Smooth muscle cell (in vitro differentiated cells): ENCODE measurements at regions not wholly inside any gene's neighbourhood (a gene's known extent, or its start where the extent isn't known, plus 50 kb on each side); places are given as distances from the start of the nearest gene placed in this dataset.

ENCODE experiments used
- DNase-seq: peaks from one replicate; lab custom pipeline; 2025; ENCODE audit not compliant: unreplicated experiment; lab: John Stamatoyannopoulos, UW
- H2AFZ ChIP-seq: fragments of 200-600 bp; sonication (generic); 2 replicates; pipeline ENCODE4 v1.6.0; 2016; ENCODE audit warnings: antibody characterized with exemption, low read depth, mild to moderate bottlenecking
- H3F3A ChIP-seq: fragments of 200-600 bp; sonication (generic); 2 replicates; pipeline ENCODE4 v1.6.0; 2017; ENCODE audit warnings: antibody characterized with exemption, low read depth
- H3K27ac ChIP-seq: fragments of 200-600 bp; sonication (generic); 2 replicates; pipeline ENCODE4 v1.5.1; 2016; ENCODE audit warnings: low read depth, mild to moderate bottlenecking
- H3K27me3 ChIP-seq: fragments of 200-600 bp; sonication (generic); 2 replicates; pipeline ENCODE4 v1.6.1; 2016; ENCODE audit warnings: low read depth, mild to moderate bottlenecking
- H3K36me3 ChIP-seq: fragments of 200-600 bp; sonication (generic); 2 replicates; pipeline ENCODE4 v1.5.1; 2016; ENCODE audit warnings: low read depth
- H3K4me1 ChIP-seq: fragments of 200-600 bp; sonication (generic); 2 replicates; pipeline ENCODE4 v1.5.1; 2016; ENCODE audit warnings: low read depth
- H3K4me2 ChIP-seq: fragments of 200-600 bp; sonication (generic); 2 replicates; pipeline ENCODE4 v1.6.0; 2016; ENCODE audit warnings: mild to moderate bottlenecking
- H3K4me3 ChIP-seq: fragments of 200-600 bp; sonication (generic); 2 replicates; pipeline ENCODE4 v1.5.1; 2016; ENCODE audit warnings: mild to moderate bottlenecking
- H3K79me2 ChIP-seq: fragments of 200-600 bp; sonication (generic); 2 replicates; pipeline ENCODE4 v1.6.0; 2016; ENCODE audit warnings: low read depth, mild to moderate bottlenecking
- H3K9ac ChIP-seq: fragments of 200-600 bp; sonication (generic); 2 replicates; pipeline ENCODE4 v1.6.0; 2016; ENCODE audit warnings: low read depth
- H3K9me3 ChIP-seq: fragments of 200-600 bp; sonication (generic); replicated peaks from 2 replicates; pipeline ENCODE4 v1.5.1; 2016; ENCODE audit warnings: low read depth
- H4K20me1 ChIP-seq: fragments of 200-600 bp; sonication (generic); 2 replicates; pipeline ENCODE4 v1.6.0; 2016; ENCODE audit warnings: low read depth
- CTCF ChIP-seq: fragments of 200-600 bp; sonication (generic); IDR thresholded peaks from 2 replicates; pipeline ENCODE4 v1.5.1; 2017; ENCODE audit warnings: borderline replicate concordance, mild to moderate bottlenecking, antibody characterized with exemption; ENCODE audit not compliant: insufficient read depth, poor library complexity, severe bottlenecking
- WGBS: methylation state at CpG from one replicate; pipeline ENCODE4 v1.1.7; 2016; ENCODE audit warnings: low lambda C conversion rate; 5-methylcytosine and 5-hydroxymethylcytosine counted together

- Histone ChIP-seq H3K4me2 (no peak overlapping the region), H3K4me3 (no peak overlapping the region), H3K4me1 (no peaks in the 10 kb centered on the region), H3K9ac (no peak overlapping the region), H3K27ac (no peak overlapping the region), H3K9me3 (no peaks in the 10 kb centered on the region), H3K27me3 (peaks cover 5% of the 10 kb centered on the region), H4K20me1 (no peaks in the 10 kb centered on the region), H2AFZ (no peak overlapping the region), H3K36me3 (no peaks in the 10 kb centered on the region), H3F3A (no peaks in the 10 kb centered on the region), H3K79me2 (no peaks in the 10 kb centered on the region)
- no peak for DNase-seq
- WGBS, result 45% methylated on average over 2 of the region's 2 CpGs
- TF ChIP-seq CTCF, result no peak
Measured at GRCh38 chr9:105871540-105871939, 177.2 kb downstream of the TMEM38B start.

- H3K4me3 ChIP-seq, result no peak overlapping the region
- no peaks in the 10 kb centered on the region for H3K79me2 ChIP-seq
- no peaks in the 10 kb centered on the region for H3K4me1 ChIP-seq
- H3K27ac ChIP-seq, result no peak overlapping the region
- no peaks in the 10 kb centered on the region for H3K9me3 ChIP-seq
- peaks cover 5% of the 10 kb centered on the region for H3K27me3 ChIP-seq
- H2AFZ ChIP-seq, result no peak overlapping the region
- H4K20me1 ChIP-seq, result no peaks in the 10 kb centered on the region
- whole genome bisulfite sequencing, result 55% methylated on average over 3 of the region's 3 CpGs
- DNase-seq, result no peak
- H3K36me3 ChIP-seq, result no peaks in the 10 kb centered on the region
- H3K4me2 ChIP-seq, result no peak overlapping the region
- TF ChIP-seq CTCF, result no peak
- no peak overlapping the region for H3K9ac ChIP-seq
- H3F3A ChIP-seq, result no peaks in the 10 kb centered on the region
Measured at GRCh38 chr9:105873801-105874200, 179.5 kb downstream of the TMEM38B start.

- WGBS, result 100% methylated on average over 1 of the region's 1 CpG
- Histone ChIP-seq H3K27me3 (no peaks in the 10 kb centered on the region), H3K9me3 (no peaks in the 10 kb centered on the region), H3K4me3 (no peak overlapping the region), H4K20me1 (no peaks in the 10 kb centered on the region), H3K27ac (no peak overlapping the region), H3K4me2 (no peak overlapping the region), H3K9ac (no peak overlapping the region), H3K4me1 (no peaks in the 10 kb centered on the region), H3K79me2 (no peaks in the 10 kb centered on the region), H2AFZ (no peak overlapping the region), H3K36me3 (no peaks in the 10 kb centered on the region), H3F3A (no peaks in the 10 kb centered on the region)
- DNase-seq, result no peak
- no peak for TF ChIP-seq CTCF
Measured at GRCh38 chr9:105877721-105878120, 183.4 kb downstream of the TMEM38B start.

- Histone ChIP-seq H3K27ac (no peak overlapping the region), H3K4me3 (no peak overlapping the region), H3K79me2 (no peaks in the 10 kb centered on the region), H3K4me1 (no peaks in the 10 kb centered on the region), H4K20me1 (no peaks in the 10 kb centered on the region), H2AFZ (no peak overlapping the region), H3K4me2 (no peak overlapping the region), H3K36me3 (no peaks in the 10 kb centered on the region), H3K9ac (no peak overlapping the region), H3K27me3 (no peaks in the 10 kb centered on the region), H3F3A (no peaks in the 10 kb centered on the region), H3K9me3 (no peaks in the 10 kb centered on the region)
- TF ChIP-seq CTCF, result no peak
- no peak for DNase-seq
Measured at GRCh38 chr9:105879181-105879580, 184.8 kb downstream of the TMEM38B start.
